GM10248 (cell line): ENCODE measurements at regions not wholly inside any gene's neighbourhood (a gene's known extent, or its start where the extent isn't known, plus 50 kb on each side); places are given as distances from the start of the nearest gene placed in this dataset.
"Not testable (repeated sequence)": the region's sequence is repeated elsewhere in the genome, so short reads cannot be mapped to it uniquely, and the experiment has no call there.

ENCODE experiments used
- CTCF ChIA-PET: fragments of 300-600 bp; sonication (Branson Sonifier 250); formaldehyde crosslinking; extraction: SDS; loops from one replicate; lab custom pipeline; 2021; ENCODE audit warnings: antibody characterized with exemption; lab: Yijun Ruan, JAX
- POLR2A ChIA-PET: fragments of 350-650 bp; sonication (Branson Sonifier 250); formaldehyde crosslinking; extraction: SDS; loops from one replicate; lab custom pipeline; 2020; ENCODE audit warnings: antibody characterized with exemption; lab: Yijun Ruan, JAX
- DNase-seq: peaks from one replicate; pipeline ENCODE4 v3.0.0; 2012; ENCODE audit errors: extremely low spot score
- TF ChIP-seq, protein P1 (sequence below): IDR thresholded peaks from 2 replicates; pipeline ENCODE4 v1.5.1; 2012; ENCODE audit warnings: mild to moderate bottlenecking, low read depth; ENCODE audit errors: extremely low read depth, missing control alignments, control extremely low read depth

DNA sequence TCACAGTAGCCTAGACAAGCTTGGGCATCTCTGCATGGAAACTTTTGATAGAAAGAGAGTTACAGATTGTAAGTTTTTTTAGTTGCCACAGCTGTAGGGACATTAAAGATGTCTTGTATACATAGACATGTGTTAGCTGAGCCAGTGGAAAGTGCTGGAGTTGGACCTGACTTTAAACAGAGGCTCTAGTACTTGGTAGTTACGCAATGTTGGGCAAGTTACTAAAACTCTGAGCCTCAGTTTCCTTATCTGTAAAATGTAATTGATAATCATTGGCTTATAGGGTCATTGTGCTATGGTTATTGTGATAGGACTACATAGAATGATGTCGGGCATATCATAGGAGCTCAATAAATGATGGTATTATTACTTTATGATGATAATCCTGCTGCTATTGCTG is 225.8 kb upstream of the CPHXL start:
- DNase-seq: no peak
- CTCF ChIA-PET: interaction anchor here (1.4 kb wide), 1 partner anchor 34 kb away, joined by 3 read pairs; no protein-coding TSS in a partner anchor
- TF ChIP-seq, protein P1, sequence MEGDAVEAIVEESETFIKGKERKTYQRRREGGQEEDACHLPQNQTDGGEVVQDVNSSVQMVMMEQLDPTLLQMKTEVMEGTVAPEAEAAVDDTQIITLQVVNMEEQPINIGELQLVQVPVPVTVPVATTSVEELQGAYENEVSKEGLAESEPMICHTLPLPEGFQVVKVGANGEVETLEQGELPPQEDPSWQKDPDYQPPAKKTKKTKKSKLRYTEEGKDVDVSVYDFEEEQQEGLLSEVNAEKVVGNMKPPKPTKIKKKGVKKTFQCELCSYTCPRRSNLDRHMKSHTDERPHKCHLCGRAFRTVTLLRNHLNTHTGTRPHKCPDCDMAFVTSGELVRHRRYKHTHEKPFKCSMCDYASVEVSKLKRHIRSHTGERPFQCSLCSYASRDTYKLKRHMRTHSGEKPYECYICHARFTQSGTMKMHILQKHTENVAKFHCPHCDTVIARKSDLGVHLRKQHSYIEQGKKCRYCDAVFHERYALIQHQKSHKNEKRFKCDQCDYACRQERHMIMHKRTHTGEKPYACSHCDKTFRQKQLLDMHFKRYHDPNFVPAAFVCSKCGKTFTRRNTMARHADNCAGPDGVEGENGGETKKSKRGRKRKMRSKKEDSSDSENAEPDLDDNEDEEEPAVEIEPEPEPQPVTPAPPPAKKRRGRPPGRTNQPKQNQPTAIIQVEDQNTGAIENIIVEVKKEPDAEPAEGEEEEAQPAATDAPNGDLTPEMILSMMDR: no peak
- POLR2A ChIA-PET: no interaction called here

DNA sequence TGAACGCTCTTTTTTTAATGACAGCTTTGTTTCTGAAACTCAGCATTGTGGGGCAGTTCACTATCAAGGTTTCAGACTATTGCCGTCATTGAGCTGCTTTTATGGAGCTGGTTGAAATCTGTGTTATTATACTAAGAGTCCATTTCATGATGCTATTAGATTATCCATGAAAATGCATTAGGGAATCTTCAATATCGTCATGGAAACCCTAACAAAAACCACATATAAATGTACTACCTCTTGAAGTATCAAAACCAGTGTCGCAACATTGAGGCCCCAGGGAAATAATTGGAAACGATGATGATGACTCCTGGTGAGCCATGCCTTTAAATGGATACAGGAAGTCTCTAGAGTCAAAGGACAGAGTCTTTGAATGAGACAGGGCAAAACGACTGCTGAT is 231.6 kb upstream of the CPHXL start:
- ChIA-PET CTCF (interaction anchor here (1.3 to 1.7 kb wide), 2 partner anchors 9 to 12 kb away, joined by 3 read pairs; no protein-coding TSS in a partner anchor), POLR2A (no interaction called here)
- DNase-seq: no peak
- TF ChIP-seq, protein P1: no peak

DNA sequence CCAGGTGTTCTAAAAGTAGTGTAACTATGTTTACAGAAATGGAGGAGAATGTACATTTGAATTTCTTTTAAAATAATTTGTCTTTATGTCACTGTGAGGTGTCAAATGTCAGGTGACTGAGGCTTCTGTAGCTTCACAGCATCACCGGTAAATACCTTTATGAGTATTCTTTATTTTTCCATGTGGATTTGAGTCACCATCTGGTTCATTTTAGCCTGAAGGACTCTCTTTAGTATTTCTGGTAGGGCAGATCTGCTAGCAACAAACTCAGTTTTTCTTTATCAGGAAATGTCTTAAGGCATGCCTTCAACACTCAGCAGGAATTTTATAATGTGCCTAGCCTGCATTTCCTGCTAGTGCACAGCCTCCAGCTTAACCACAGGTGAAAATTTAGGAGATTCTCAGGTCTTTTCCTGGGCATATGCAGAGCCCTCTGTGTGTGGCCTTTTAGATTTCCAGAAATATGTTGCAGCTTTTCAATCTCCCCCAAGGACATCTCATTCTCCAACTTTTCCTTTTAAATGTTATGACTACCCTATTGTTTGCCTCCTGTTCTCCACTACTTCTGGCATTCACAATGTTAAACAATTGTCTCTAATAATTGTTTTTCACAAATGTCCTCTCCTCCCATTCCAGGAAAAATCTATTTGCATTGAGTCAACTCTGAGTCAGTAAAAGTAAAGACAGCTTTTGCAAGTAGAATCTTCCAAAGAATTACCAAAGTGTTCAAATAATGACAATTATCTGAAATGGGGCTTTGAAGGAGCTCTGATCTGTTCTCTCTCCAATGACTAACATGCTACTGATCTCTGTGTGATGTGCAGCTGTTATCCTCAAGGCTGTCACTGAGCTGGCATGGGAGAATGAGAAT is 239.4 kb upstream of the CPHXL start:
- POLR2A ChIA-PET: no interaction called here
- CTCF ChIA-PET: no interaction called here
- TF ChIP-seq, protein P1: no peak

DNA sequence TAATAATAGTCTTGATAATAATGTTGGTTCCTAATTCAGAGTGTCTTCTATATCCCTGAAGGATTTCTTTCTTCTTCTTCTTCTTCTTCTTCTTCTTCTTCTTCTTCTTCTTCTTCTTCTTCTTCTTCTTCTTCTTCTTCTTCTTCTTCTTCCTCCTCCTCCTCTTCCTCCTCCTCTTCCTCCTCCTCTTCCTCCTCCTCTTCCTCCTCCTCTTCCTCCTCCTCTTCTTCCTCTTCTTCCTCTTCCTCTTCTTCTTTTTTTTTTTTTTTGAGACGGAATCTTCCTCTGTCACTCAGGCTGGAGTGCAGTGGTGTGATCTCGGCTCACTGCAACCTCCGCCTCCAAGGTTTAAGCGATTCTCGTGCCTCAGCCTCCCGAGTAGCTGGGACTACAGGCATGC is 242.8 kb upstream of the CPHXL start:
- POLR2A ChIA-PET, CTCF ChIA-PET, DNase-seq: not testable (repeated sequence)

More for the DNA sequence above, 239.4 kb upstream of the CPHXL start:
- no peak for DNase-seq

DNA sequence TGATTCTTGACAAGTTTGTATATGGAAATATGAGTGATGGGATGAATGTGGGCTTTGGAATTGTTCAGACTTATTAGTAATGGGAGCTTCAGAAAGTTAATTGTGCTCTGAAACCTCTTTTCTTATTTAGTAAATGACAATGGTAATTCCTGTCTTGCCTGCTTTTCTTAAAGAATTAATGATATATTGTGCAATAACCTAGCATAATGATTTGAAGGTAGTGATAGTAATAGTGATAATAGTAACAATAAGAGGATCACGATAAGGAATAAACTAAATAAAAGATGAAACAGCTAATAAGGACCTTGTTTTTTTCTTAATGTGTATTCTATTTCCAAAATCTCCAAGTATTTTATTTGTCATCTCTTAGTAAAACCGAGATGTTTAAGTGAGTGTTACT is 245.0 kb upstream of the CPHXL start:
- POLR2A ChIA-PET: no interaction called here
- TF ChIP-seq, protein P1: no peak
- CTCF ChIA-PET: interaction anchor here (1.9 kb wide), 1 partner anchor 15 kb away, joined by 4 read pairs; no protein-coding TSS in a partner anchor
- no peak for DNase-seq

DNA sequence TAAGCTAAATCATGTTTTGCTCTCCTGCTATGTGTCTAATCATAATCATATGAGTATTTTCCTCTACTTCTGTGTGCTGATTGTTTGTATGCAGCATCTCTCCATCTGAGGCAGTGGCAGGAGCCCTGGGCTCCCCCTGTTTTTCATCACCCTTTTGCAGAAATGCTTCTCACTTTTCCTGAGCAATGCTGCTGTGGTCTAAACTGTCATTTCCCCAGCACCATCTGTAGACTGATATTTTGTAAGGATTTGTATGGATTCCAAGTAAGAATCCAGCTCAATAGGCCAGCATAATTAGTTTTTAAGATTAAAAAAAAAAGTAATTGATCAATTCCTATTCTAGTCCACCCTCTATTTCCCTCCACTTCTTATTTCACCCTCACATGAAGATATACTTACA is 257.0 kb upstream of the CPHXL start:
- TF ChIP-seq, protein P1: no peak
- DNase-seq: no peak
- CTCF ChIA-PET: no interaction called here
- POLR2A ChIA-PET: no interaction called here

DNA sequence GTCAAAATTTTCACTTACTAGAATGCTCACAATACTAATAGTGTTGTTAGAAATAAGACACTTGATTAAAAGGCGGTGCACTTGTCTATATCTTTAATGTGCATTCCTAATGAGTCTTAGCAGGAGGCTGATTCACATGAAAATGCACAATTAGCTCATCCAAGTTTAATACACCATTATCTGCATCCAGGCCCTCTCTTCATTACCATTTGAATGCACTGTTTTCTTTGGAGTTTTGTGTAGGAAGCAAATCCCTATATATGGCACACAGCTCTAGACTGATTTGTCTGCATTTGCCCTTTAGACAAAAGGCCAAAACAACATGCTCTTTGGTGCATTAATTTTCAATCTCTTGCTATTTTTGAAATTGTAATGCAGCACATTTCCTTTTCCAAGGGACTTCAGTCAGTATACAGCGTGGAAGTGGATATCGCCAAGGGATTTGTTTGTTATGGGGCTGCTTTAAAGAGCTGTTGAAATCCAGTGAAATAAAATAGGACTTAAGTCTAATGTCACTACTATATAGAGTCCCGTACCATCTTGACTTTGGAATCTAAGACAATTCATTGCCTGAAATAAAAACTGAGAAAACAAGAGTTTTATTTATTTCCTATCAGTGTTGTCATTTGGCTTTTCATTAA is 257.6 kb upstream of the CPHXL start:
- no peak for DNase-seq
- CTCF ChIA-PET: no interaction called here
- TF ChIP-seq, protein P1: no peak
- POLR2A ChIA-PET: no interaction called here
